Stimulated activated CD4-positive, alpha-beta T cell treated with anti-CD3 and anti-CD28 coated beads, Interleukin-2, amount 100 ng/mL, for 48 hours (primary cell): ENCODE measurements at regions not wholly inside any gene's neighbourhood (a gene's known extent, or its start where the extent isn't known, plus 50 kb on each side); places are given as distances from the start of the nearest gene placed in this dataset.
"Not testable (repeated sequence)": the region's sequence is repeated elsewhere in the genome, so short reads cannot be mapped to it uniquely, and the experiment has no call there.

Experiments
- DNase-seq, 2 donors: peaks; one replicate each; pipeline ENCODE4 v3.0.0-alpha.2; 2020

DNA sequence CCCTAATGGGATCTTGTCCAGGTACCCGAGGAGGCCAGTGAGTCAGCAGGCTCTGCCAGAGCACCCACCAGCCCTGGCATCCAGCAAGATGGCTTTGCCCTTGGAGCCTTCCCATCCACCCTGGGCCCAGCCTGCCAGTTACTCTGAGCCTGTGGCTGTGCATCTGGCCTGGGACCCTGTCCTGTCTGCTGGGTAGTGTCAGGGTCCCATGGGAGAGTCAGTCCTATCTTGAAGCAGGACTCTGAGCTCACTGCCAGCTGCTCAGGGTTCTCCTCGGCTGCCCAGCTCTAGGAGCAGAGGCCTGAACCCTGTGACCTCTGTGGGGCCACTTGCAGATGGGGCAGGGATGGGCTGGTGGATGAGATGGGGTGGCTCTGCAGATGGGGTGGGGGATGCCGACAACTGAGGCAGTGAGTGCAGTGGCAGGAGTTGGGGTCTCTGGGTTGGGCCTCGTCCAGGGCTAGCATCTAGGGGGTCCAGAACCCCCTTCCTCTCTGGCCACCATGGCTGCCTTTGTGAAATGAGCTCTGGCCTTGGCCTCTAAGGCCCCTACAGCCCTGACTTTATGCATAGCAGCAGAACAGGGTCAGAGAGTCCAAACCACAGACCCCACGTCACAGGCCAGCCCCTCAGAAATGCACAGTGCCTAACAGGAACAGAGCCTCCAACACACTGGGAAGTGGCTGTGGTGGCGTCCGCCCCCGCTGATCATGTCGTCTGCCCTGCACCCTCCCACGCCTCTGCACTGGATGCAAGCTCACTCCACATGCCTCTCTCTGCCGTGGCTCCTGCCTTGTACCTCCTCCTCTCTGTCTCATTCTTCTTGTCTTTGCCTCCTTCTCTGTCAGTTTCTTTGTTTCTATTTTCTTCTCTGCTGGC lies 88.1 kb upstream of the RET start:
- no peak for DNase-seq

DNA sequence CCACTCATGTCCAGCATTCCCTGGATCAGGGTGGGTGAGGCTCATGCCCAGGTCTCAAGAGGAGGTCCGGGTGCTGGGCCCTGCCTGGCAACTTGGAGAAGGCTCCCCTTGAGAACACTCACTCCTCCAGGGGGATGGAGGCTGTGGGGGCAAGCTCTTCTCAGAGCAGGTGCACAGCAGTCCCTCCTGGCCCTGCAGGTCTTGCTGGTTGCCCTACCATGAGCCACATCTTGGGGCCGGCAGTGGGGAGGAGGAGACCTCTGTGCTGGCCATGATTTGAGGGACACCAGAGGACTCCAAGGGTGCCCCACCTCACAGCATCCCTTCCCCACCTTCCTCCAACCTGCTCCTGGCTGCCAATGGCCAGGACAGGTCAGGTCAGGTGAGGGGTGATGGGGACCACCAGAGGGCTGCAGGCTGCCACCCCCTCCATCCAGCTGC lies 87.4 kb upstream of the RET start:
- DNase-seq = no peak

DNA sequence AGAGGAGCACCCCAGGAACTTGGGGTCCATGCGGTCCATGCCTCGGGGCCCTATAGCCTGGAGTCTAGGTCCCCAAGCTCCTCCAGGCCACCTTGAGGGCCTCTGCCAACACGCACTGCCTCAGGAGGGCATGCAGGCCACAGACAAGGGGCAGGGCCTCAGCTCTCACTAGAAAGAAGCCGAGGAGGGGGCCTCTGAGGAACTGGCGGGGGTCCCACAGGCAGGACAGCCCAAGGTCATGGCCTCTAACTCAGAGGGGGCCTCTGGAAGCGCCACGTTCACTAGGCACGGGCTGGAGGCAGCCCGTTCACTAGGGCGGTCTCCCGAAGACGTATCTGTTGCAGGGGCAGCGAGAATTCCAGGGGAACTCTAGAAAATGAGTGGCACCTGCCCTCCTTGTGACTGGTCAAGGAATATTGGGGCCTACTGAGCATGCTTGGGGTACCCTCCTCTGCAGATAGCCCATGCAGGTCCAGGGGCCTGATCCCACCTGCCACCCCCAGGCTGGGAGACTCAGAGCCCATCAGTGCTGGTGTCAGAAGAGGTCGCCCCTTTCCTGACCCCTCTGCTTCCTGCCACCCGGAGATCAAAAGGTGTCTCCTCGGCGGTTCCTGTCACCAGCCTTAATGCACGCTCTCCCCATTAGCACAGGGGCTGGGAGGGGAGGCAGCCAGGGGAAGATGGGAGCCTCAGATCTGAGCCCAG lies 86.7 kb upstream of the RET start:
- DNase-seq = no peak

DNA sequence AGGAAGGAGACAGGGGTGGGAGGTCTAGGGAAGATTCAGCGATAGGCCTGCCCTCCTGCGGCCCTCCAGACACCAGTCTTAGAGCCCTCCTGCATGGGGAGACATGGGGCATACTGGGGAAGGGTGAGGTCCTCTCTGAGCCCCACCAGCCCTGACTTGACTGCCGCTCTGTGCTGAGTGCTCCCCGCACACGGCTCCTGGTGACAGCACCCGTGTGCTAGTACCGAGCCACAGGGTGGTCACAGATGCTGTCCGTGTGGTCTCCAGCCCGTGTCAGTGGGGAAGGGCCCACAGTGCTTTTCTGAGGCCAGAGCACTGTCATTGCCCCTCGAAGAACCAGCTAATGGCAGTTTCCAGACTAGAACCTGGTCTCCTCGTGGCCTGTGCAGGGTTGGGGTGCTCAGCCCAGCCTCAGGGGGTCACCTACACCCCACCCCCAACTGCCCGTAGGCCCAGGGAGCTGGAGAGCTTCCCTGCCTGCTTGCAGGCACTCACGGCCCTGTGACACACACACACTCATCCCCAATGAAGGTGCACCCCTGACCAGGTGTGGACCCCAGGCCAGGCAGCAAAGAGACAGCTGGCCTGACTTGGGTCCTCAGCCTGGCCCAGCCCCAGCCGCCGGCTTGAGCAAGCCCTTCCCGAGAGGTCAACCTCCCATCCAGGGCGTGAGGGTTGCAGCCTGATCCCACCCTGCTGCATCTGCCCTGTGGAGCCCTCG lies 86.0 kb upstream of the RET start:
- DNase-seq = no peak

DNA sequence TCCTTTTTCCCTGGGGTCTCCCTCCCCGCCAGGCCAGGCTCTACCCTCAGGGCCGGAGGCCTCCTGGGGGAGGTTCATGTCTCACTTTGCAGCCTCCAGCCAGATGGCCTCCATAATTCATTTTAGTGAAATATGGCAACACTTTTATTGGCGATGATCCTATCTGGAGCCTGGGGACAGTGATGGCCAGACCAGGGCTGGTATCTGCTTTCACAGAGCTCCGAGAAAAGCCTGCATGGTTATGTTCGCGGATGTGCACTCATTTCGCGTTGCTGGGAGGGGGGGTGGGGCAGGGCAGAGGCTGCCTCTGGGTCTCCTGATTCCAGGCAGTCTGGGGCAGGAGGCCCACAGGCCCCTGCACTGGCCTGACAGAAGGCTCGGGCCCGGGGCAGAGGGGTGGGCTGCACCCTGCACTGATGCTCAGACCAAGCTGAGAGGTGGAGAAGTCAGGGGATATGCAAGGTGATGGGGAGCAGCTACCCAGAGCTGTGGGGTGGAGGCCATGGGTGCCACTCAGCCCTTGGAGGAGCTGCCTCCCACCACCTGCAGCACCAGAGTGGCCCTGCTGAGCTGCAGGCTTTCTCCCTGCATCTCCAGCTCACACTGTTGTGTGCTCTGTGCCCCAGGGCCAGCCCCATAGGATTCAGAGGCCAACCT lies 85.3 kb upstream of the RET start:
- no peak for DNase-seq

DNA sequence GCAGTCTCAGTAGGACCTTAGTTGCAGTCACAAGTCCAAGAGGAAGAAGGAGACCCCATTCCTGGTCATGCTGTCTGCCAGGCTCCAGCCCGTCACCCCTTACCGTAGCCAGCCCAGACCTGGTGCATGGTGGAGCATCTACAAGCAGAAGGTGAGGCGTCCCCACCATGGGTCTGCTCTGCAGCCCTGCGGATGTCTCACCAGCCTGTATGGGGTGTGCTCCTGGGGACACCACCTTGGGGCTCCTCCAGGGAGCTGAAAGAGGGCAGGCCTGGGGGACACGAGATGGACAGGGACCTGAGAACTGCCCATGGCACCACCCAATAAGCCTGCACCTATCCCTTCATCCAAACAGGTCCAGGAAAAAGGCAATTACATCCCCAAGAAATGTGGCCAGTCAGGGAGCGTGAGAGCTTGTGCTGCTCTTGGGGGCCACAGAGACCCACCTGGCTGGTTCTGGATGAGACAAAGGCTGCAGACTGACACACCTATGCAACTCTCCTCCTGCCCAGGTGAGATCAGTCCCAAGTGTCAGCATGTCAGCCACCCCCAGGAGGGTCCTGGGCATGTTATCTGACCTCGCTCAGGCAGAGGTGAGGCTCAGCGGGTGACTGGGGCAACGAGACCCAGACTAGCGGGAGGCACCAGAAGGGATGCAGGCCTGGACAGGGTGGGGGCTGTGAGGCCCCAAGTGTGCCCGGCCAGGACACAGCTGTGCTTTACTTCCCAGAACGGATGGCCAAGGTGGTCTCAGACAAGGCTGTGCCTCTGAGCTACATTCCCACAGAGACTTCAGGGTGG lies 84.5 kb upstream of the RET start:
- DNase-seq = no peak

DNA sequence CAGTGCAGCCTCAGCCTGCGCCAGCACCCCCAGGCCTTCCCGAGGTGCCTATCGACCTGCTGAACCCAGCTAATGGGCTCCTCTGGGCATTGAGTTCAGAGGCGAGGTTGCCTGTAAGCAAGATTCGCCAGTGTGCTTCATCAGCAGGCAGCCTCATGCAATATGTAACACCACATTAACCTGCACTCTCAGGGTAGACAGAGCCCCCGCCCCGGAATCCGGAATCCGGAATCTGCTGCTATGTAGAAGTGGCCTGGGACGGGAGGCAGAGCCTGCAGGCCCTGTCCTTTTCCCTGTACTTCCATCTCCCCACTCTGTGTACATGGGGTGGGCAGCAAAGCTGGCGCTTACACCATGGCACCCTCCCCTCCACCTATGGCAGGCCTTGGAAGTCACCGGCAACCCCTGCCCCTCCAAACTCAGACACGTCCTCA lies 83.9 kb upstream of the RET start:
- DNase-seq = no peak

DNA sequence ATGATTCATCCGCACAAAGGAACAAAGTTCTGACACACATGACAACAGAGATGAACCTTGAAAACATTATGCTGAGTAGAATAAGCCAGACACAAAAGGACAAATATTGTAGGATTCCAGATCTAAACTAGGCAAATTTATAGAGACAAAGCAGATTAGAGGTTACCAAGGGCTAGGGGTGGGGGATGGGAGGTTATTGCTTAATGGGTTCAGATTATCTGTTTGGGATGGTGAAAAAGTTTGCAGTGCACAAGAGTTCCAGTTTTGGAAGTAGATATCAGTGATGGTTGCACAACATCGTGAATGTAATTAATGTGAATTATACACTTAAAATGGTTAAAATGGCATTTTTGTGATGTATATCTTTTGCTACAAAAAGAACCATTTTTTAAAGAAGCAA lies 82.0 kb upstream of the RET start:
- DNase-seq = not testable (repeated sequence)

DNA sequence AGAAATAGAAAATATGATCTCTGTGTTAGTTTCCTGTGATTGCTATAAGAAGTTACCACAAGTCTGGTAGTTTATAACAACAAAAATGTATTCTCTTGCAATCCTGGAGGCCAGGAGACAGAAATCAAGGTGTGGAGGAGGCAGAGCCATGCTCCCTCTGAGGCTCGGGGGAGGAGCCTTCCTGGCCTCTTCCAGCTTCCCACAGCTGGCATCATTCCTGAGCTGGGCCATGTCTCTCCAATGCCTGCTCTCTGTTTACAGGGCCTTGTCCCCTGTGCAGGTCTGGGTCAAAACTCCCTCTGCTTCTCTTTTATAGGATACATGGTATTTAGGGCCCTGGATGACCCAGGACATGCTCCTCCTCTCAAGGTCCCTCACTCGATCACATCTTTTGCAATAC lies 81.3 kb upstream of the RET start:
- no peak for DNase-seq

DNA sequence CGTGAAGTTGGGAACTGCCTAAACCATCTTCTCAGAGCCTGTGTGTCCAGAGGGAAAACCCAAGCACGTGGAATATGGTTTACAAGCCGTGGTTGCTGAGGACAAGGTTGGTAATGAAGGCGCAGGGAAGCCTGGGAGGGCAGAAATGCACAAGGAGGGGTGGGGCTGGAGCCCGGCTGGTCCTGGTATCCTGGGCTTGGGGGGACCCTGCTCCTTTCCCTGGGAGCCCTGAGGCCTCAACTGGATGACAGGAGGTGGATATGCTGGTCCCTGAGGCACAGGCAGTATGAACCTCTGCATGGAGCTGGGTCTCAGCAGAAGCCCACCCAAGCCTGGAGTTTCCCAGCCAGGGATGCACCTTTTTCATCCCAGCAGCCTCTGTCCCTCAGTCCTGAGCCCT lies 80.3 kb upstream of the RET start:
- DNase-seq = no peak

DNA sequence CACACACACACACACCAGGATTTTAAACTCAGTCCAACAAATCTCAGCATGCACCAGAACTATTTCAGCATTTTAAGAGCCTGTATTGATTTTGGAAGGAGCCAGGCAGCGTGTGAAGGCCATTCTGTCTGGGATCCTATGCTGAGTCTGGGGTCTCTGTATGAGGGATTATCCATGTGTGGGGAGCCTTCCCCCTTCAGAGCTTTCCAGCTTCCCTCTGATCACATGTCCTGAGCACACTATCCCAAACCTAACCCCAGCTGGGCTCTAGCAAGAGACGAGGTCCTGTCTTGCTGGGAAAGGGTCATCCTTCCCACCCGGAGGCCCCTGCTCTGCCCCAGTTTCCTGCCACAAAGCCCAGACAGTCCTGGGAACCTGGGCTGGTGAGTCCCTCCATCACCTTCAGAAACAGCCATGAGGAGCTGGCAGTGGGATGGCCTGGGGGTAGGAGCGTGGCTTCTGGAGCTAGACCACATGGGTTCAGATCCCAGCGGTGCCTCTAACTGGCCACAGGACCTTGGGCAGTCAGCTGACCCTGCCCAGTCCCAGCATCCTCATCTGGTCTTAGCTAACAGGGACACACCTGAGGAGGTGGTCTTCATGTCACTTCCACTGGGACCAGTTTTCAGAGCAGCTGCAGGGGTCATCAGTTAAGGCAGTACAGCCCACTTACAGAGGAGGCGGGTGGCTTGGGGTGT lies 79.6 kb upstream of the RET start:
- no peak for DNase-seq

DNA sequence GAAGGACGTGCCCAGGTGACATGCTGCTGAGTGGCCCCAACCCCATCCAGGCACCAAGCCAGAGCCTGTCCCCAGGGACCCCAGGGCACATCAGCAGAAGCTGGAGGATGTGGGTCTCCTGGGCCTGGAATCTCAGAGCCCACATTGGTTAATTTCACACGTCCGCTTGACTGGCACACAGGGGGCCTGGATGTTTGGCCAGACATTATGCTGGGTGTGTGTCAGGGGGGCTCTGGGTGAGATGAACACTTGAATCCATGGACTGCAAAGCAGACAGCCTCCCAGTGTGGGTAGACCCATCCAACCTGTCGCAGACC lies 79.1 kb upstream of the RET start:
- no peak for DNase-seq

DNA sequence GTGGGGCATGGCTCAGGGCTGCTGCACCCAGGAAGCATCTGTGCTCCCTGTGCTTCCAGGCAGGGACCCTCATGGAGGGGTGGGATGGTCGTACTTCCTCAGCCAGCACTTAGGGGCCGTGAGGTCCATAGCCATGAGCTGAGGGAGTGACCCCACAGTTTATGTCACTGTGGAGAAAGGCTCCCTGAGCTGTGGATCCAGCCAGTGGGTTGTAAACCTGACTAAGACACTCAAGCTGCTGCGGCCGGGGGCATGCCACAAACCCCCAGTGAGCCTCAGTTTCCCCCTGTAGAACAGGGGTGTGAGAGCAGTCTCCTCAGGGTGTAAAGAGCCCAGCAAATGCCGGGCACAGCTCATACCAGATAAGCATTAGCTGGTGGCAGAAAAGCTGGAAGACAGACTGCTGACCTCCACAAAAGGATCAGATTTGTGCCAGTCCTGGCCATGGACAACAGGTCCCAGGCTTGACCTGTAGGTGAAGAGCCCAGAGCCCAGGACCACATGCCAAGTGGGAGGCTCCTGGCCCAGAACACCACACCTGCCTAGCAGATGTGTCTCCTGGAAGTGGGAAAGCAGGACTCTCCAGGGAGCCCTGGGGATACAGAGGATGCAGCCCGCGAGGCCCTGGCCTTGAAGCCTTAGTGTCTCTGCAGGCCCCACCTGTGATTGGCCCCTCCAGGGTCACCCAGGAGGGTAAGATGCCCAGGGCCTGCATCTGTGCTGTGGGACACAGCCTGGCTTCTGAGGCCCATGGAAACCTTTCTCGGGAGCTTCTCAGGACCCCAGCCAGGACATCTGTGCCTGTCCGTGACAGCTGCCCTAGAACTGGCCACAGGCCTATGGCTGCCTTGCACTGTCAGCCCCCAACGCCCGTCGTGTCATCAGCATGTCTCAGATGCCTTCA lies 78.1 kb upstream of the RET start:
- no peak for DNase-seq

DNA sequence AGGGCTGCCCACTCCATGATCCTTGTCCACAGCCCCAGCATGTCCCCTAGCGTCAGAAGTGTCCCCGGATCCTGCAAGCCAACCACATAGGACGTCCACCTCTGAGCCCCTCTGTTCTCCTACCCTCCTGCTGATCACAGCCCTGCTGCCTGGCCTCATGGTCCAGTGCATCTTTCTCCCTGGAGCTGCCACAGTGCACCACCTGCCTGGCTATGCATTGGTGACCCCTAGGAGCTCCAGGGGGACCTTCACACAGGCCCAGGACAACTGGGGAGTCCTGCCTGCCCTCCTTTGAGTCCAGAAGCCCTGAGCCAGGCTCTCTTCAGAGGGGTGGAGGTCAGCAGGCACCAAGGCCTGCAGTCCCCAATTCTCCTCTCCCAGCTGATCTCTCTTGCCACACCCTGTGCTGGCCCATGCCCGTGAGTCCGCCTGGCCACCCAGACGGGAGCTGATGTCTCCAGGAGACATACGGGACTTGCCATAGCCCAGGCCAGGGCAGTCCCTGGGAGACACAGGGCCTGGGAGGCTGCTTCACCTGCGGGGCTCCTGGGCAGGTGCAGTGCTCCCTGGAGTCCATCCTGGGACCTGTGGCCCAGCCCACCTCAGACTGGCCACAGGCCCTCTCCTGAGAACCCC lies 77.4 kb upstream of the RET start:
- no peak for DNase-seq

DNA sequence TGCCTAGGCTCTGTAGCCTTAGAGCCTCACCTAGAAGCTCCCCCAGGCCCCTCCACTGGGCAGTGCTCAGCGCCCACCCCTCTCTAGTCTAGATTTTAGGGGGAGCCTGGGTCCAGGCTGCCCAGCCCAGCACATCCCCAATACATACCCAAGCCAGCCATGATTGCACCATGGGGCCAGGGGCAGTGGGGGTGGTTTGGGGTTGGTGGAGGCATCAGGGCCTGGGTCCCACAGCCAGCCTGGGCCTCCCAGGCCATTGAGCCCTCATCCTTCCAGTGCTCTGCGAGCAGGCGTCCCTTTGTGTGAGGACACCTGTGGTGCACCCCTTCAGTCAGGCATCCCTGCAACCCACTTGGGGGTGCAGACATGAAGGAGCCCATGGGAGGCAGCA lies 76.9 kb upstream of the RET start:
- DNase-seq = no peak

DNA sequence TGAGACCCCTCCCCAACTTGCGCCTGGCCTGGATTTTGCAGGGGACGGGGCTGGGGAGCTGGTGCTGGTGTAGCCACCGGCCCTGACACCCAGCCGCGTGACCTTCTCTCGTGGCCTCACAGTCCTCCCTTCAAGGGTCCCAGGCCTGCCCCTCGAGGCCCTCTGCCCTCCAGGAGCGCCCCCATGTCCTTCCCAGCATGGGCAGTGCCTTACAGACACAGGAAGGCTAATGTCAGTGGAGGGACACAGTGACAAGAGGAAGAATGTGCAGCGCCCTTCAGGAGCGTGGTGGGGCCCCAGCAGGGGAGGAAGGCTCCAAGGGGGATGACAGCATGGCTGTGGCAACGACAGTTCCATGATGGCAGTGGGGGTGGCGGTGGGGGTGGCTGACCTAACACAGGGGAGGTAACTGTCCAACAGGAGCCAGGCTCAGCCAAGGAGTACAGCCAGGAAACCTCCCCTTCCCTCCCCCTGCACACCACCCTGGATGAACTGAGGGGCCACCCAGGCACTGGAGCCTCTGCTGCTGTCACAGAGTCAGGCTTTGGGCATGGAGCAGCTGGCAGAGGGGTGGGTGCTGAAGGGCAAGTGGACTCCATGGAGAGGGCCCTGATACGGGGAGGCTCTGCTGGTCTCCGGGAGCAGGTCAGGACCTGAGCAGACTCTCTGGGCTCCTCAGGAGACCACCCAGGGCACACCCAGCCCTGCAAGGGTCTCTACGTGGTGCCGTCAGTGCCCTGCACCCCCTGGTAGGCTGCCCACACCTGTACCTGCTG lies 76.0 kb upstream of the RET start:
- DNase-seq = no peak

DNA sequence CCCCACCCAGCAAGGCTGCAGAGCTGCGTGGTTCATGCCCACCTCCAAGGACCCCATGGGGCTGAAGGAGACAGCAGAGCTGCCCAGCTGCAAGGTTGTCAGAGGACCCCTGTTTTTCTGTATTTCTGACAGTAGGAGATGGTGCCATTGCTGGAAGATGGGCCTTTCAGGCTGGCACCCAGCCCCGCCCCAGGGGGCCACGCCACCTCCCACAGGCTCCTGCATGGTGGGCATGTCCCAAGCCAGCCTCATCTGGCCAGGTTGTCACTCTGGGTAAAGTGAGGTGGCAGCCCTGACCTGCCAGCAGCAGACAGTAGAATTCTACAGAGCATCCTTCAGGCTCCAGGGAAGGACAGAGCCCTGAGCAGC lies 75.5 kb upstream of the RET start:
- no peak for DNase-seq

DNA sequence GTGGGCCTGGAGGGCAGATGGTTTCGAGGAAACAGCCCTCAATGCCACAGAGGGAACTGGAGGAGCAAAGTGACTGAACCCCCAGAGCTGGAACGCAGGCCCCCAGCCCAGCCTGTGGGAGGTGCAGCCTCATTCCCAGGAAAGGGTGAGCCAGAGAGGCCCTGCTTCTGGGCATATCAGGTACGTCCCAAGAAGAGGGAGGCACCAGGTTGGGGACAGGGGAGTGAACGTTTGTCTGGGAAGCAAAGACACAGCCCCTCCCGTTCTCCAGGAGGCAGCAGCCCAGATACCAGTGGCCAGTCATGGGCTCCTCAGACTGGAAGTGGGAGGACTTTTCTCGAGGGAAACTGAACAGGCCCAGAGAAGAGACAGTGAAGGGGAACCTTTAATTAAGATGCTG lies 74.3 kb upstream of the RET start:
- DNase-seq = no peak

DNA sequence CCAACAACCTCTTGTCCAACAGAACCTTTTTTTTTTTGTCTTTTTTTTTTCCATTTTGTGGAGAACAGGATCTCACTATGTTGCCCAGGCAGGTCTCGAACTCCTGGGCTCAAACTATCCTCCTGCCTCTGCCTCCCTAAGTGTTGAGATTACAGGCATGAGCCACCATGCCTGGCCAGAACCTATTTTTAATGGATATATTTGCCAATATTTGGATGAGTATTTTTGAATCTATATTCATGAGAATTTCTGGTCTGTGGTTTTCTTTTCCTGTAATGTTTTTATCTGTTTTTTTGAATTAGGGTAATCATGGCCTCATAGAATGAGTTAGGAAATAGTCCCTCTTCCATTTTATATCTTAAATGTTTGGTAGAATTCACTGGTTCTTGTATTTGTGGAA lies 70.4 kb upstream of the RET start:
- no peak for DNase-seq

DNA sequence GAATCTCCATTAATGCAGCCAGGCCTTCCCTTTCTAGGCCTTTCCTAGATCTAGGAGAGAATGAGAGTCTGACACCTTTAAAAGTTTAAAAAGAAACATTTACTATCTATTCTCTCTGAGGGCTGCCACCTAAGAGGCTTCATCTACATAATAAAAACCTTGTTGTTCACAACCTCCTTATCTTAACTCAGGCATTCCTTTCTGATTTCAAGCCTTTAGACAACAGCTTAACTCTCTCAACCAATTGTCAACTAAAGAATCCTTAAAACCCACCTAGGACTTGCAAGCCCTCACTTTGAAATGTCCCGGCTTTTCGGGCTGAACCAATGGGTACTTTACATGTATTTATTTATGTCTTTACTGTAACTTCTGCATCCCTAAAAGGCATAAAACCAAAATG lies 64.3 kb upstream of the RET start:
- no peak for DNase-seq
